RCC 7860 (cell line): ENCODE measurements at regions not wholly inside any gene's neighbourhood (a gene's known extent, or its start where the extent isn't known, plus 50 kb on each side); places are given as distances from the start of the nearest gene placed in this dataset.
"Not testable (repeated sequence)": the region's sequence is repeated elsewhere in the genome, so short reads cannot be mapped to it uniquely, and the experiment has no call there.

ENCODE experiments used
- DNase-seq: peaks from one replicate; pipeline ENCODE4 v3.0.0-alpha.2; 2015; ENCODE audit warnings: low spot score
- FAIRE-seq: peaks from 2 replicates; lab custom pipeline; 2012; peaks lifted over from hg19 to GRCh38; lab: Jason Lieb, UNC

DNA sequence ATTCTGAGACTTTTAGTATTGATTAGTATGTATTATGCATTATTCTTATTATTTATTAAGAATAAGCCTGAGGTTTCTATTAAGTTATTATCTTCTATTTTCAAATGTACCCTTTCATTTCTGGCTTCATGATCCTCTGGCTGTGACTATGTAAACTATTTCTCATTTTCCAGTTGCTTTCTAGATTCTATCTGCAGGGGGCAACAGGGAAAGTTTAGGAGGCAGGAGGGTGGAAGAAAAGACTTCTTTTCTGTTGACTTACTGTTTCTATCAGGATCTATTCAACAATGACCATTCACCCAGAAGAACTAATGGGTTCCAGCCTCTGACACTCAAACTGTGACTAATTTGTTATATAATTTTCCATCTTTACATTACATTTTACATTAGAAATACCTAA is 653.4 kb upstream of the FSHR start:
- DNase-seq (no peak), FAIRE-seq (no peak)

DNA sequence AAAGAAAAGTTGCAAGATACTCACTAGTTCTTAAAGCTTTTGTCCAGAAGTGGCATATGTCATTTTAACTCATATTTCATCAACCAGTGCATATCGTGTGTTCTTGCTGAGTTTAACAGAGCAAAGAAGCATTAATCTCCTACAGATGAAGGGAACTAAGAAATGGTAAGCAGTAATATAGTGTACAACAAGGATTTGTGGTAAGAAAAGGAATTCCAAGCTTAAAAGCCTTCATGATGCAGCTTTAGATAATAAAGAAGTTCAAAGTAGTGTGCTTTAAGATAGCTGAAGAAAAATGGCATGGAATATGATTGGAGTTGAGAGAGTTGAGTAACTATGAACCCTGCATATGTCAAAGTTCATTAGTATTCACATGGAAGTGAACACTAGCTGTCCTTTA is 649.8 kb upstream of the FSHR start:
- no peak for FAIRE-seq
- DNase-seq: no peak

DNA sequence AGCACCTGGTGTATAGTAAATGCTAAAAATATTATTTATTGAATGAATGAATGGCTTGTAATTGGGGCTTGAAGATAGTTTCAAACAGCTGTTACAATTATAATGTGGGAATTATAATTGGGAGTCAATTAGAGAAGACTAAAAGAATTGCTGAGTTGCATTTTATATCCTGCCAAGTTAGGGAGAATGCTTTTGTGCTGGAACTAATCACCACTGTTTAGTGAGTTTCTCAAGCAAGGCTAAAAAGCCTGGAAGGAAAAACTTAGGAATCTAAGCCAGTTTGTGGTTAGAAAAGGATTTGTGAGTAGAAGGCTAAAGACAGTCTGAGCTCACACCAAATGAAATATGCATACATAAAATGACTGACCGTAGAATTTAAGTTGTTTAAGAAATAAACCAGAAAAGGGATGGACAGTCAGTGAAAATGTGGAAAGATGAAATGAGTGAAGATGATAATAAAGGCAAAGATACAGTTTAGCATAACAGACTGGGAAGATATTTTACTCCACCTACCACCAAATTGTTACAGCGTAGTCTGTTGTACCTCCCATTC is 647.7 kb upstream of the FSHR start:
- DNase-seq (no peak), FAIRE-seq (no peak)

DNA sequence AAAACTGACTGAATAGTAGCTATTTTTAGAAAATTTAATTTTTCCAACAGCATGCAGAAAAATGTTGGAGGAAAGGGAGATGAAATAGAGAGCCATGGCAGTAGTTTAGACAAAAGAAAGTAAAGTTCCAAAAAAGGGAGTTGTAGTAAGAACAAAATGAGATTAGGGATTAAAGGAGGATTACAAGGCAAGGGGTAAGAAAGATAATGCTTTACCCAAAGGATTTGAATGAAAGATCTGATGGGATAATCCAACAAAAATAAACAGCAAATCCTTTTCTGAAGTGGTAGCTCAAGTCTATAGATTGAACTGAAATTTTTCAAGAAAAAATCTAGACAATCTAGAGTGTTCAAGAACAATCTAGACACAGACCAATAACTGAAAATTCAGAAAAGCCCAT is 644.3 kb upstream of the FSHR start:
- DNase-seq: no peak
- FAIRE-seq: no peak

- DNase-seq: no peak
- FAIRE-seq: no peak
These were observed 642.0 kb upstream of the FSHR start for GRCh38 chr2:49796266-49796665.

GRCh38 chr2:49794396-49794795 is 640.1 kb upstream of the FSHR start:
- FAIRE-seq (no peak), DNase-seq (no peak)

GRCh38 chr2:49788300-49788699 is 634.0 kb upstream of the FSHR start:
- DNase-seq: no peak
- no peak for FAIRE-seq

DNA sequence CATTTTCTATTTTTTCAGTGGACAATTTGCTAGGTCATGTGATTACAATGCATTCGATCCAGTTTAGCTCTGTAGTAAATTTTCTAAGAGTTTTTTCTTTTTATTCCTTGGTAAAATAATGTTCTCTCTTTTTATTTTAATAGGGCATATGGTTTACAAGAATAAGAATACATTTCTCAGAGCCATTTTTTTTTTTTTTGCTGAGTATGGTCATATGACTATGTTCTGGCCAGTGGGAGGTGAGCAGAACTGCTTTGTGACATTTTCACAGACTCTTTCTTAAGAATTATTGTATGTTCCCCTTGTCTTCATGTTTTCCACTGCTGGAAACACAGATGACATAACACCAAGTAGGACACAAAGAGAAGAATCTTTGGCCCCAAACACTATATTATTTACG is 626.6 kb upstream of the FSHR start:
- no peak for DNase-seq
- no peak for FAIRE-seq

GRCh38 chr2:49772299-49772970 is 618.1 kb upstream of the FSHR start:
- FAIRE-seq (no peak), DNase-seq (no peak)

- FAIRE-seq (no peak), DNase-seq (peak; percentile 18)
These were observed 616.6 kb upstream of the FSHR start for GRCh38 chr2:49770919-49771318.

DNA sequence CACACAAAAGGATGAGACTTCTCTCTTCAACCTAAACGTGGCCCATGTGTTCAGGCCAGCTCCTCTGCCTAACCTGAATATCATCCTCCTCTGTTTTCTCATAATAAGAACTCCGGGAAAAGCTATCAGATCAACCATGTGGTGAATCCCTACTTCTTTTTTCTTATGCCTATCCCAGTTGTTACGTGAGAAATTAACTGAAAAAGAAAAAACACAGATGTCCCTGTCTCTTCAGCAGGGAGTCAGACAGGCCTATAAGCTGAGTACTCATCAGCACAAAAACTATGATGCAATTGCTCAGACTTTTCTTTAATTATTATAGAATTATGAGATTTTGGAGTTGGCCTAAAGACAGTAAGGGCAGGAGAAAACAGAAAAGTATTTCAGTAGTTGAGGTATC is 613.0 kb upstream of the FSHR start:
- FAIRE-seq (no peak), DNase-seq (no peak)

- FAIRE-seq (no peak), DNase-seq (no peak)
These were observed 601.5 kb upstream of the FSHR start for GRCh38 chr2:49755777-49756176.

- DNase-seq (no peak), FAIRE-seq (no peak)
These were observed 600.1 kb upstream of the FSHR start for GRCh38 chr2:49754381-49754780.

DNA sequence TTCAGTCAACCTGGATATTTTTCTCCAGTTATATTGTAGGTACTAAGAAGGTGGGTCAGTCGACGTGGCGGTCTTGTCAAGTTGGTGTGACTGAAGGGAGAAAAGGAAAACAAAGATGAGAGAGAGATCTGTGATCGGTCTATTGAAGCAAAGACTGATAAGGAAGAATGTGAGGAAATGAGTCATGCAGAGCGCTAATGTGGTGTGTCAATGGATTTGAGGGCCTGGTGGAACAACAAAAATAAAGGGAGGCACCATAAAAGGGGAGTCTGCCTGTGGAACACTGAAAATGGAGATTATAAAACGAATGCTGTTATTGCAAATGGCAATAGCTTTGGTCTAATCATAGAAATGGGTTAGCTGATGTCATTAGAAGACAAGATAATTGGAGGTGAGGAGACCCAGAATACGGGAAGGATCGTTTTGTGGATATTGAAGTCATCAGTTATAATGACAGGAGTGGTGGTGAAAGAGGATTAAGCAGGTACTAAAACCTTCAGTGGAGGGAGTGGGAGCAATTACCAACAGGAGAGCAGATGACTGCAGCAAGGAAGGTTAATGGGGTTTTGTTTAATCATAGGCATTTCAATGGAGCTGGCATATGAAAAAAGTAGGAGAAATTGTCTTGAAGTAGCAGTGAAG is 599.1 kb upstream of the FSHR start:
- DNase-seq (no peak), FAIRE-seq (no peak)

DNA sequence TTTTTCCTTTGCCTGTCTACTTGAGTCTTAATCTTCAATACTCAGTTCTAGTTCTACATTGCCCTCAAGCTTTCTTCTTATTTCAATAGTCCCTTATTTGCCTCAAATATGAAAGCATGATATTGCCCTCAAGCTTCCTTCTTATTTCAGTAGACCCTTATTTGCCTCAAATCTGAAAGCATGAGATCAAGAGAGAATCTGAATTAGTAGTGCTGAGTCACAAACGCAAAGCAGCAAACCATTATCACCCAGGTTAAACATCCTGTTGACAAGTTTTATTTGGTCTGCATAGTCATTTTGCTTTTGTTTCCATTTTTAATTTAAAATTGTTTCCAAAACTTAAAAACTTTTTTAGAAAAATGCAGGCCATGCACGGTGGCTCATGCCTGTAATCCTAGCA is 583.3 kb upstream of the FSHR start:
- no peak for FAIRE-seq

DNA sequence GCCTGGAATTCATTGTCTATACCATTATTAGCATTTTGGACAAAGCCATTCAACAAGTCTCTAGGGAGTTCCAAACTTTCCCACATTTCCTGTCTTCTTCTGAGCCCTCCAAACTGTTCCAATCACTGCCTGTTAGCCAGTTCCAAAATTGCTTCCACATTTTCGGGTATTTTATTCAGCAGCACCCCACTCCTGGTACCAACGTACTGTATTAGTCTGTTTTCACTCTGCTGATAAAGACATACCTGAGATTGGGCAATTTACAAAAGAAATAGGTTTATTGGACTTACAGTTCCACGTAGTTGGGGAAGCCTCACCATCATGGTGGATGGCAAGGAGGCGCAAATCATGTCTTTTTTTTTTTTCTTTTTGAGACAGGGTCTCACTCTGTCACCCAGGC is 578.6 kb upstream of the FSHR start:
- not testable (repeated sequence) for DNase-seq, FAIRE-seq

More for the DNA sequence above, 583.3 kb upstream of the FSHR start:
- no peak for DNase-seq

- DNase-seq (no peak), FAIRE-seq (no peak)
These were observed 564.9 kb upstream of the FSHR start for GRCh38 chr2:49719241-49719640.

GRCh38 chr2:49715597-49715996 is 561.3 kb upstream of the FSHR start:
- DNase-seq (no peak), FAIRE-seq (no peak)

GRCh38 chr2:49714454-49714853 is 560.1 kb upstream of the FSHR start:
- FAIRE-seq: no peak
- no peak for DNase-seq

GRCh38 chr2:49702740-49703139 is 548.4 kb upstream of the FSHR start:
- FAIRE-seq (no peak), DNase-seq (no peak)

GRCh38 chr2:49693961-49694360 is 539.6 kb upstream of the FSHR start:
- DNase-seq (no peak), FAIRE-seq (no peak)

GRCh38 chr2:49692022-49692421 is 537.7 kb upstream of the FSHR start:
- DNase-seq, FAIRE-seq: not testable (repeated sequence)
